PC-3 (cell line): ENCODE measurements at regions not wholly inside any gene's neighbourhood (a gene's known extent, or its start where the extent isn't known, plus 50 kb on each side); places are given as distances from the start of the nearest gene placed in this dataset.

ENCODE experiments used
- ATAC-seq: fragments of 200-7000 bp; cut with Tn5 transposase; 2 replicates; pipeline ENCODE4 v1.9.1; 2020; ENCODE audit warnings: mild to moderate bottlenecking, moderate library complexity
- BruUV-seq: library from RNA; stranded (reverse); fragments of 400-500 nt; replicated peaks from 2 replicates; lab custom pipeline; 2021; lab: Mats Ljungman, UMichigan
- CTCF ChIA-PET: fragments of 300-600 bp; sonication (Branson Sonifier 250); formaldehyde crosslinking; loops from one replicate; lab custom pipeline; 2022; ENCODE audit warnings: antibody characterized with exemption; lab: Charles Lee
- POLR2A ChIA-PET: fragments of 300-600 bp; sonication (Branson Sonifier 250); formaldehyde crosslinking; loops from one replicate; lab custom pipeline; 2022; ENCODE audit warnings: antibody characterized with exemption; ENCODE audit not compliant: unreplicated experiment; lab: Charles Lee
- DNase-seq: peaks from one replicate; pipeline ENCODE4 v3.0.0-alpha.2; 2015
- H2AFZ ChIP-seq: fragments of 300-600 bp; sonication (generic); 2 replicates; pipeline ENCODE4 v1.6.0; 2016; ENCODE audit warnings: antibody characterized with exemption, low read length
- H3F3A ChIP-seq: fragments of 300-600 bp; sonication (generic); one replicate; pipeline ENCODE4 v1.6.0; 2017; ENCODE audit warnings: antibody characterized with exemption, low read length, control low read depth, mild to moderate bottlenecking; ENCODE audit not compliant: unreplicated experiment
- H3K27ac ChIP-seq: fragments of 300-600 bp; sonication (generic); 2 replicates; pipeline ENCODE4 v1.5.1; 2016; ENCODE audit warnings: mild to moderate bottlenecking, low read length
- H3K27me3 ChIP-seq: fragments of 300-600 bp; sonication (generic); 2 replicates; pipeline ENCODE4 v1.6.1; 2016; ENCODE audit warnings: low read length, mixed read lengths
- H3K36me3 ChIP-seq: fragments of 300-600 bp; sonication (generic); 2 replicates; pipeline ENCODE4 v1.6.1; 2016; ENCODE audit warnings: low read depth, mixed run types, low read length, mixed read lengths
- H3K4me1 ChIP-seq: fragments of 300-600 bp; sonication (generic); 2 replicates; pipeline ENCODE4 v1.5.1; 2016; ENCODE audit warnings: low read length; ENCODE audit not compliant: insufficient read depth
- H3K4me2 ChIP-seq: fragments of 300-600 bp; sonication (generic); 2 replicates; pipeline ENCODE4 v1.6.0; 2016; ENCODE audit warnings: low read length
- H3K4me3 ChIP-seq: fragments of 300-600 bp; sonication (generic); 2 replicates; pipeline ENCODE4 v1.5.1; 2016; ENCODE audit warnings: mild to moderate bottlenecking, low read length, mixed read lengths
- H3K79me2 ChIP-seq: fragments of 300-600 bp; sonication (generic); 2 replicates; pipeline ENCODE4 v1.6.1; 2017; ENCODE audit warnings: low read length, mixed read lengths
- H3K9ac ChIP-seq: fragments of 300-600 bp; sonication (generic); 2 replicates; pipeline ENCODE4 v1.6.0; 2016; ENCODE audit warnings: mild to moderate bottlenecking, low read length
- H3K9me2 ChIP-seq: fragments of 300-600 bp; sonication (generic); replicated peaks from 2 replicates; pipeline ENCODE4 v1.6.1; 2016; ENCODE audit warnings: mixed run types, low read length, mixed read lengths
- H3K9me3 ChIP-seq: fragments of 300-600 bp; sonication (generic); 2 replicates; pipeline ENCODE4 v1.6.1; 2016; ENCODE audit warnings: low read length, mixed read lengths
- H4K20me1 ChIP-seq: fragments of 300-600 bp; sonication (generic); 2 replicates; pipeline ENCODE4 v1.6.1; 2016; ENCODE audit warnings: low read length, mixed read lengths
- CTCF ChIP-seq: fragments of 300-600 bp; sonication (generic); conservative IDR thresholded peaks from 2 replicates; pipeline ENCODE4 v1.5.1; 2017; ENCODE audit warnings: antibody characterized with exemption, low read depth, mild to moderate bottlenecking, low read length
- EZH2 ChIP-seq: fragments of 300-600 bp; sonication (generic); IDR thresholded peaks from one replicate; pipeline ENCODE4 v1.6.1; 2017; ENCODE audit warnings: antibody characterized with exemption, mild to moderate bottlenecking, low read length; ENCODE audit not compliant: unreplicated experiment
- EZH2phosphoT487 ChIP-seq: fragments of 300-600 bp; sonication (generic); IDR thresholded peaks from 2 replicates; pipeline ENCODE4 v1.6.1; 2018; ENCODE audit warnings: mild to moderate bottlenecking, antibody characterized with exemption, low read length, borderline replicate concordance
- intact Hi-C: fragments of 100-400 bp; cut with micrococcal nuclease; formaldehyde crosslinking; loops from 2 replicates; pipeline ENCODE4 v1.9.0; 2023

GRCh38 chr5:96253140-96253539 is 179.9 kb downstream of the PCSK1 start:
- no peak for ATAC-seq
- Histone ChIP-seq H3F3A (peaks cover 4% of the 10 kb centered on the region), H3K27ac (no peak overlapping the region), H3K9me2 (no peaks in the 10 kb centered on the region), H3K4me2 (peak overlapping the region; percentile 23; the same call in 1 of the 2 replicates), H3K9ac (no peak overlapping the region), H3K27me3 (no peaks in the 10 kb centered on the region), H2AFZ (no peak overlapping the region), H3K4me1 (peaks cover 51% of the 10 kb centered on the region), H3K4me3 (no peak overlapping the region), H3K79me2 (no peaks in the 10 kb centered on the region), H4K20me1 (no peaks in the 10 kb centered on the region), H3K36me3 (no peaks in the 10 kb centered on the region), H3K9me3 (no peaks in the 10 kb centered on the region)
- intact Hi-C loops = no loop called here
- no peak for DNase-seq
- CTCF ChIA-PET = no interaction called here
- POLR2A ChIA-PET = no interaction called here
- TF ChIP-seq CTCF (no peak), EZH2 (no peak), EZH2phosphoT487 (no peak)
- no TSS peak for BruUV-seq

- DNase-seq = peak; percentile 12
- Histone ChIP-seq H3K79me2 (no peaks in the 10 kb centered on the region), H3K9me3 (no peaks in the 10 kb centered on the region), H2AFZ (no peak overlapping the region), H3K36me3 (no peaks in the 10 kb centered on the region), H3K27me3 (no peaks in the 10 kb centered on the region), H3K9me2 (no peaks in the 10 kb centered on the region), H3K9ac (no peak overlapping the region), H3F3A (peaks cover 4% of the 10 kb centered on the region), H3K4me3 (no peak overlapping the region), H4K20me1 (no peaks in the 10 kb centered on the region), H3K4me1 (peaks cover 46% of the 10 kb centered on the region), H3K4me2 (no peak overlapping the region), H3K27ac (no peak overlapping the region)
- ChIA-PET CTCF (no interaction called here), POLR2A (no interaction called here)
- intact Hi-C loops = no loop called here
- BruUV-seq = no TSS peak
- TF ChIP-seq EZH2 = no peak
- TF ChIP-seq EZH2phosphoT487 = no peak
- TF ChIP-seq CTCF = no peak
- ATAC-seq = no peak
Observed at GRCh38 chr5:96252596-96252995, 180.5 kb downstream of the PCSK1 start.

- H3K4me1 ChIP-seq = peaks cover 38% of the 10 kb centered on the region
- no peak overlapping the region for H3K9ac ChIP-seq
- DNase-seq (no peak), ATAC-seq (no peak)
- H3K27me3 ChIP-seq = no peaks in the 10 kb centered on the region
- H2AFZ ChIP-seq = no peak overlapping the region
- TF ChIP-seq EZH2phosphoT487 (no peak), CTCF (no peak), EZH2 (no peak)
- no peaks in the 10 kb centered on the region for H3K36me3 ChIP-seq
- H3K4me2 ChIP-seq = no peak overlapping the region
- no peaks in the 10 kb centered on the region for H3K9me2 ChIP-seq
- H4K20me1 ChIP-seq = no peaks in the 10 kb centered on the region
- no peak overlapping the region for H3K4me3 ChIP-seq
- ChIA-PET POLR2A (no interaction called here), CTCF (no interaction called here)
- intact Hi-C loops = no loop called here
- no peaks in the 10 kb centered on the region for H3K79me2 ChIP-seq
- H3F3A ChIP-seq = peaks cover 3% of the 10 kb centered on the region
- H3K27ac ChIP-seq = no peak overlapping the region
- H3K9me3 ChIP-seq = no peaks in the 10 kb centered on the region
- no TSS peak for BruUV-seq
Observed at GRCh38 chr5:96250782-96251181, 182.3 kb downstream of the PCSK1 start.
